Fibroblast of the aortic adventitia (primary cell): ENCODE measurements at regions not wholly inside any gene's neighbourhood (a gene's known extent, or its start where the extent isn't known, plus 50 kb on each side); places are given as distances from the start of the nearest gene placed in this dataset.

Experiments used
- DNase-seq: peaks from one replicate; pipeline ENCODE4 v3.0.0-alpha.2; 2010; ENCODE audit warnings: low read depth
- H3K4me3 ChIP-seq: 2 replicates; pipeline ENCODE4 v1.5.1; 2011; ENCODE audit warnings: low read depth, mild to moderate bottlenecking, control low read depth, low read length, moderate library complexity
- TF ChIP-seq, protein P1 (sequence below): IDR thresholded peaks from 2 replicates; pipeline ENCODE4 v1.5.1; 2011; ENCODE audit warnings: mild to moderate bottlenecking, low read length, control low read depth, inconsistent platforms; ENCODE audit not compliant: insufficient read depth

DNA sequence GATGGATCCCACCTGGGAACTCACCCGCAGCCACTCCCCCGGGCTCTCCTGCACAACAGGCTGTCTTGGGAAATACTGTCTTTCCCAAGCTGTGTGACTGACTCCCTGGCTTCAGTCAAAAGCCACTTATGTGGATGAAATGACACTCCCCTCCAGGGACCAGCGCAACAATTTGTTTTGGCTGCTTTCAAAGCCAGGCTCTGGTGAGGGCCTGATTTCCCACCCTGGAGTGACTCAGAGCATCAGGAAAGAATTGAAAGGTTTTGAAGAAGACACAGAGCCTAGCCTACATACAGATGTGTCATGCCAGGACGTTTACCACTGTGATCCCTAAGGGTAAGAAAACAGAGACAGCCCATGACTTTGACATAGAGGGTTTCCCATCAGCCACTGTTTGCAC, 550.5 kb downstream of the MIAT start:
- peak; percentile 68 for DNase-seq
- TF ChIP-seq, protein P1, sequence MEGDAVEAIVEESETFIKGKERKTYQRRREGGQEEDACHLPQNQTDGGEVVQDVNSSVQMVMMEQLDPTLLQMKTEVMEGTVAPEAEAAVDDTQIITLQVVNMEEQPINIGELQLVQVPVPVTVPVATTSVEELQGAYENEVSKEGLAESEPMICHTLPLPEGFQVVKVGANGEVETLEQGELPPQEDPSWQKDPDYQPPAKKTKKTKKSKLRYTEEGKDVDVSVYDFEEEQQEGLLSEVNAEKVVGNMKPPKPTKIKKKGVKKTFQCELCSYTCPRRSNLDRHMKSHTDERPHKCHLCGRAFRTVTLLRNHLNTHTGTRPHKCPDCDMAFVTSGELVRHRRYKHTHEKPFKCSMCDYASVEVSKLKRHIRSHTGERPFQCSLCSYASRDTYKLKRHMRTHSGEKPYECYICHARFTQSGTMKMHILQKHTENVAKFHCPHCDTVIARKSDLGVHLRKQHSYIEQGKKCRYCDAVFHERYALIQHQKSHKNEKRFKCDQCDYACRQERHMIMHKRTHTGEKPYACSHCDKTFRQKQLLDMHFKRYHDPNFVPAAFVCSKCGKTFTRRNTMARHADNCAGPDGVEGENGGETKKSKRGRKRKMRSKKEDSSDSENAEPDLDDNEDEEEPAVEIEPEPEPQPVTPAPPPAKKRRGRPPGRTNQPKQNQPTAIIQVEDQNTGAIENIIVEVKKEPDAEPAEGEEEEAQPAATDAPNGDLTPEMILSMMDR: no peak

DNA sequence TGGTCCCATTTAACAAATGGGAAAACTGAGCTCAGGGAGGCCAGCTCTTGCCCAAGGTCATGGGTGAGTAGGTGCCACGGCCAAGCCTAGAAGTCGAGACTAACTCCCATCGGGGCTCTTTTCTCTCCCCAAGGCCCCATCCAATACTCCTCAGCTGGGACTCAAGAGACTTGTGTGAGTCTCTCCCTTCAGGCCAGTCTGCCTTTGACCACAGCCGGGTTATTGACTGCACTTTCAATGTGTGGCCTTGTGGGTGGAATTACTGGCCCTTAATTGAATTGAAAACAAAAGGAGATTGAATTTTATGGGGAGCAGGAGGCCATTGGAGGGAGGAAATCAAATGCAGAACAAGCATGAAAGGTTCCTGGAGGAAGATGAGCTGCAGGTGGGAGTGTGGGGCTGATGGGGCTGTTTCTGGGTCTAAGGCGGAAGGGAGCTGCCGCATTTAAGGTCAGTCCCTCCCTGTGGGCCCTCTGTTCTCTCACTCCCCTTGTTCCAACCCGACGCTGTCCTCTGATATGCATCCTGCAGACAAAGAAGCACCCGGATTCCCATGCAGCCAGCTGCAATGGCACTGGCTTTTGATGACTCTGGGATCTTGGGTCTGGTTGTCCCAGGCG, 552.8 kb downstream of the MIAT start:
- no peak for DNase-seq

More for the DNA sequence above, 550.5 kb downstream of the MIAT start:
- no peak overlapping the region for H3K4me3 ChIP-seq

DNA sequence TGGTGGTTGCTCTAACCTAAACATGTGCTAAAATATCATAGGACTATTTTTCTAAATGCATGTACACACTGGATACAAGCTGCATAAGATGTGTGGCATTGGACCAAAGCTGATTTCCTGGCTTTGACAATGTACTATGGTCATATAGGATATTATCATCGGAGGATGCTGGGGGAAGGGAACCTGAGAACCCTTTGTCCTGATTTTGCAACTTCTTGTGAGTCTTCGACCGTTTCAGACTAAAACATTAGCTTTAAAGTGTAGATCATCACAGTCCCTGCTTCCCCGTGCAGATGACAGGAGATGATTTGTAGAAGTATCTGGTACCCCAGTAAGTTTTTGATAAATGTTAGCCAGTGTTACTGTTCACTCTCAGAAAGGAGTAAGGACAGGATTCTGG, 554.7 kb downstream of the MIAT start:
- TF ChIP-seq, protein P1: no peak
- H3K4me3 ChIP-seq: no peak overlapping the region
- no peak for DNase-seq

More for the DNA sequence above, 552.8 kb downstream of the MIAT start:
- no peak overlapping the region for H3K4me3 ChIP-seq
- TF ChIP-seq, protein P1: no peak

DNA sequence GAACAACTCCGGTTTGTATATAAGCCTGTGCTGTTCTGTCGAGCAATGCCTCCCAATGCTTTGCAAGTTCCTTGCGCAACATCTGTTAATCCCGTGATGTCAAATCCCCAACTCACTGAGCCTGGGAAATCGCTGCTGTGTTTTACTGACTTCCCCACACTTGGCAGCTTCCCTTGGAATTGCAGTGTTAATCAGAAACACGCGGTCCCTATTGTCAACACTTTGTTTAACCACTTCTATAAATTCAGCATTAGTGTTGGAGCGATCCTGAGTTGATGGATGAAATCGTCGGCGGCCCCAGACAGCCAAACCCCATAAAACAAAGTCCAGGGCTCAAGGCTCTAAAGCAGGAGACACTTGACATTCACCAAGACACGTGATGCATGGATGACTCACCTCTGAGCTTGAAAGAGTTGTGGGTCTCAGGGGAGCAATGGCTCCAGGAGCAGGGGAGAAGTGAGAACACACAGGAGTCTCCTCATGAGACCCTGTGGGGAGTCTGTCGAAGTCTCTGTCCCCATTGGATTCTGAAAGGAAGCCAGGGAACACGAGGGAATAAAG, 555.3 kb downstream of the MIAT start:
- TF ChIP-seq, protein P1: no peak
- H3K4me3 ChIP-seq: no peak overlapping the region
- DNase-seq: peak; percentile 100

DNA sequence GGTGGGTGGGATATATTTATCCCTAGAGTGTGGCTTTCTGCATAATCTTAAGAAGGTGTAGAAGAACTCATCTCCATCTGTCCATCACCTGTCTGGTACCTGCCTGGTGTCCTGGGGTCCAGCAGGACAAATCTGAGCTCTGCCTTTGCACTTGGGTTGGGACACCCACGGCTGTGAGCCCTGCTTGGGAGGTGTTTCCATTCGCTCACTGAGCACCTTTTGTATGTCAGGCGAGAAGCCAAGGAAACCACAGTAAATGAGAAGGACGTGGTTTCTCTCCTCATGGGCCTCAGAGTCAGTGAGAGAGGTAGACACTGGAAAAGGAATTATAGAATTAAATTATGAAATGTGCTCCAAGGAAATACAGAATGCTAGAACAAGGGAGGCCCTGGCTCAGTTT, 555.9 kb downstream of the MIAT start:
- no peak for DNase-seq
- TF ChIP-seq, protein P1: no peak
- H3K4me3 ChIP-seq: no peak overlapping the region

DNA sequence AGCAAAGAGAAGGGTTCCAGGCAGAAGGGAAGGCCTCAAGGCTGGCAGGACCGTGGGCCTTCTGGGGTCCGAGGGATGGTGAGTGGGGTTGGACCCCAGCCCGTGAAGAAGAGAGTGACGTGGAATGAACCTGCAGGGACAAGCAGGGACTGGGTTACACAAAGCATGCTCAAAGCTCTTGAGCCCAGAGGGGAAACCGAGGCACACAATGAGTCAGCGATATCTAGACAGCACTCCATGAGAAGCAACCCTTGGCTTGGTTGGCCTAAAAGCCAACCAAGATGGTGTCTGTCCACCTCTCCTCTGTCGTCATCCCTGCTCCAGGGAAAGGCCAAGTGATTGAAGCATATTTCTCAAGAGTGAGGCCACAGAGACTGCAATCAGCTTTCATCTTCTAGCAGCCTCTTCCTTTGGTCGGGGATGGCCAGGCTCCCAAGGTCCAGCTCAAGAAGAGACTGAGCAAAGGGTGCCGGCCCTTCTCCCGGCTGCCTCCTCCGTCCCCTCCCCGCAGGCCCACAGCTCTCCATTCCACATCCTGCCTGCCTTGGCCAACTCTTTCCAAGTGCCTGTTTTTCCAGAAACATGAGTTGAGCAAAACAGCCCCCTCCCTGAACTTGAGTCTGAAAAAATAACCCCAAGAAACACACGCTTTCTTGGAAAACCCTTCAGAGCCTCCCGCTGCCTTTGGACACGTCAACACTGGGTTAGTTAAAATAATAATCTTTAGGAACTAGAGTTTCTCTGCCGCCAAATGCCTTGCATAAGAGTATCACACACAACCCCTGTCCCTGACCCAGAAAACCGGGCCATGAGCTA, 556.6 kb downstream of the MIAT start:
- DNase-seq: peak; percentile 95
- TF ChIP-seq, protein P1: no peak

More for the DNA sequence above, 556.6 kb downstream of the MIAT start:
- no peak overlapping the region for H3K4me3 ChIP-seq
